GM10248 (cell line): ENCODE measurements at regions not wholly inside any gene's neighbourhood (a gene's known extent, or its start where the extent isn't known, plus 50 kb on each side); places are given as distances from the start of the nearest gene placed in this dataset.

Source experiments
- CTCF ChIA-PET: fragments of 300-600 bp; sonication (Branson Sonifier 250); formaldehyde crosslinking; extraction: SDS; loops from one replicate; lab custom pipeline; 2021; ENCODE audit warnings: antibody characterized with exemption; lab: Yijun Ruan, JAX
- POLR2A ChIA-PET: fragments of 350-650 bp; sonication (Branson Sonifier 250); formaldehyde crosslinking; extraction: SDS; loops from one replicate; lab custom pipeline; 2020; ENCODE audit warnings: antibody characterized with exemption; lab: Yijun Ruan, JAX
- DNase-seq: peaks from one replicate; pipeline ENCODE4 v3.0.0; 2012; ENCODE audit errors: extremely low spot score
- TF ChIP-seq, protein P1 (sequence below): IDR thresholded peaks from 2 replicates; pipeline ENCODE4 v1.5.1; 2012; ENCODE audit warnings: mild to moderate bottlenecking, low read depth; ENCODE audit errors: extremely low read depth, missing control alignments, control extremely low read depth

DNA sequence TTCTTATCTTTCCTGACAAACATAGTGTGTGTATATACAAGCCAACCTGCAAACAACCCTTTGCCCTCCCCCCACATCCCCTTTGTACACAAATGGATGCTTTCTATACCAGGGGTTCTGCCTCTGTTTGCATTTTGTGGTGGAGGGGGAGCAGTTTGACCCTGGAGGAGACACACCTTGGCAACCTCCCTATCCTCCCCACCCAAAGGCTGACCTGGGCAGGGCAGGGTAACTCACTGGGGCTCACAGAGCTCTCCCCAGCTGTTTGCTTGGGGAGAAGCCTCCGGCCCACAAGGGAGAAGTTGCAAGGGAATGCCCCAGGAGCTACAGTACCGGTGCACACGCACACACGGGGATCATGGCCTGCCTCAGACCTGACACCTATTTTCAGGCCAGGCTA lies 372.6 kb downstream of the BCOR start:
- DNase-seq = no peak
- TF ChIP-seq, protein P1, sequence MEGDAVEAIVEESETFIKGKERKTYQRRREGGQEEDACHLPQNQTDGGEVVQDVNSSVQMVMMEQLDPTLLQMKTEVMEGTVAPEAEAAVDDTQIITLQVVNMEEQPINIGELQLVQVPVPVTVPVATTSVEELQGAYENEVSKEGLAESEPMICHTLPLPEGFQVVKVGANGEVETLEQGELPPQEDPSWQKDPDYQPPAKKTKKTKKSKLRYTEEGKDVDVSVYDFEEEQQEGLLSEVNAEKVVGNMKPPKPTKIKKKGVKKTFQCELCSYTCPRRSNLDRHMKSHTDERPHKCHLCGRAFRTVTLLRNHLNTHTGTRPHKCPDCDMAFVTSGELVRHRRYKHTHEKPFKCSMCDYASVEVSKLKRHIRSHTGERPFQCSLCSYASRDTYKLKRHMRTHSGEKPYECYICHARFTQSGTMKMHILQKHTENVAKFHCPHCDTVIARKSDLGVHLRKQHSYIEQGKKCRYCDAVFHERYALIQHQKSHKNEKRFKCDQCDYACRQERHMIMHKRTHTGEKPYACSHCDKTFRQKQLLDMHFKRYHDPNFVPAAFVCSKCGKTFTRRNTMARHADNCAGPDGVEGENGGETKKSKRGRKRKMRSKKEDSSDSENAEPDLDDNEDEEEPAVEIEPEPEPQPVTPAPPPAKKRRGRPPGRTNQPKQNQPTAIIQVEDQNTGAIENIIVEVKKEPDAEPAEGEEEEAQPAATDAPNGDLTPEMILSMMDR = no peak
- ChIA-PET CTCF (no interaction called here), POLR2A (no interaction called here)

DNA sequence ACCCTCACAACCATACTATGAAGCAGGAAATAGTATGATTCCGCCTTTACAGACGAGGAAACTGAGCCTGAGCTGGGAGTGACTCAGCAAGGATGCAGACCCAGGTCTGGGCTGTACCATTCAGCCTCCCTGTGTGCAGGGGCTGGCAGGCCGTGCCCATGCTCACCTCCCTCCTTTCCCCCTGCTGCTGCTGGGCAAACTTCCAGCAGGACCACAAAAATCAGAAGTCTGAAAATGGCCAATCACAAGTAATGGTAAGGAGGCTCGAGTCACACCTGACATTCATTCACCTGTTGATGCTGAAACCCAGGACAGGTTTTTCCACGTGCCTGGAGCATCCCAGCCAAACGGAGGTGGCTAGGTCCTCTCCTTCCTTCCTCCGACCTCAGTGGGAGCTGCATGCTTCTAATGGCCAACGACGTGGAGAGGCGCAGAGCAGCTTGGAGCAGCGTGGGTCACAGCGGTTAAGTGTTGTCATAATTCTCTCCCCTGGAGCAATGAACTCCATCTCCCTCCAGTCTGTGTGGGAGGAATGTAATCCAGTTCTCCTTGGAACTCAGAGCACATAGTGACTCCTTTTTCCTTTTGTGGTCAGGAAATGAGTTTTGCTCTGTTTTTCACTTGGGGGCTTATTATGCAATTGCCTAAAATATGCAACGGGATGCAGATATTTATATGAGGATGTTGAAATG lies 371.7 kb downstream of the BCOR start:
- TF ChIP-seq, protein P1 = no peak
- ChIA-PET POLR2A (no interaction called here), CTCF (no interaction called here)
- DNase-seq = no peak

DNA sequence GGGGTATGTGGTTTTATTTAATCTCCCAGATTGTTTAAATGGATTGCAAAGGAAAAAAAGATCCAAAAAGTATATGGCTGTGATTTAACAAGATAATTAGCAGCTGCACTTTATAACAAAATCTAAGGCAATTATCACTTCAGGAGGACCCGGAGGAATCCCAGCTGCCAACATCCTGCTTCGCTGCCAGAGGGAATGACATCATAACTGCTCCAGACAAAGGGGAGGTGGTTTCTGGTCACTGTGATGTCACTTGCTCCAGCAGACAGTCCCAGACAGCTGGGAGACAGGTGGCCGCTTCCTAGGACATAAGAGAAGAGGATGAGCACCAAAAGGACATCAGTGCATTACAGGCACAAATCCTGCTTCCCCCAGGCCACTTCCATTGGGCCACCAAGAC lies 371.0 kb downstream of the BCOR start:
- no peak for DNase-seq
- POLR2A ChIA-PET = no interaction called here
- TF ChIP-seq, protein P1 = no peak
- CTCF ChIA-PET = no interaction called here

DNA sequence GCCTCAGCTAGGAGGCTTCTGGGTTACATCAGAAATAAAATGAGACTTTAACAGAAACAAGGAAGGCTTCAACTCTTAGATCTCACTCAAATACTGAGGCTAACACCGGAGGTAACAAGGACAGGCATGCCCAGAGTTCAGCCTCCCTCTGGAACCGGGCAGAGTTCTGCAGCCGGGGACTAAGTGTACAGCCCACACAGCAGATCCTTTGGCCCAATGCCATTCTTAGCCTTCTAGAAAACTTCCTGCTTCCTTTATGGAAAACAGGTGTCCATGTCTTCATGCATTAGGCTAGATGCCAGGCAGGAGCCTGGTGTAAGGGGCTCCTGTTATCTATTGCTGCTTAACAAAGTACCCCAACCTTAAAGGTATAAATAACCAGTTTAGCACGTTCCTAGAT lies 369.7 kb downstream of the BCOR start:
- ChIA-PET CTCF (no interaction called here), POLR2A (no interaction called here)
- DNase-seq = no peak
- TF ChIP-seq, protein P1 = no peak

DNA sequence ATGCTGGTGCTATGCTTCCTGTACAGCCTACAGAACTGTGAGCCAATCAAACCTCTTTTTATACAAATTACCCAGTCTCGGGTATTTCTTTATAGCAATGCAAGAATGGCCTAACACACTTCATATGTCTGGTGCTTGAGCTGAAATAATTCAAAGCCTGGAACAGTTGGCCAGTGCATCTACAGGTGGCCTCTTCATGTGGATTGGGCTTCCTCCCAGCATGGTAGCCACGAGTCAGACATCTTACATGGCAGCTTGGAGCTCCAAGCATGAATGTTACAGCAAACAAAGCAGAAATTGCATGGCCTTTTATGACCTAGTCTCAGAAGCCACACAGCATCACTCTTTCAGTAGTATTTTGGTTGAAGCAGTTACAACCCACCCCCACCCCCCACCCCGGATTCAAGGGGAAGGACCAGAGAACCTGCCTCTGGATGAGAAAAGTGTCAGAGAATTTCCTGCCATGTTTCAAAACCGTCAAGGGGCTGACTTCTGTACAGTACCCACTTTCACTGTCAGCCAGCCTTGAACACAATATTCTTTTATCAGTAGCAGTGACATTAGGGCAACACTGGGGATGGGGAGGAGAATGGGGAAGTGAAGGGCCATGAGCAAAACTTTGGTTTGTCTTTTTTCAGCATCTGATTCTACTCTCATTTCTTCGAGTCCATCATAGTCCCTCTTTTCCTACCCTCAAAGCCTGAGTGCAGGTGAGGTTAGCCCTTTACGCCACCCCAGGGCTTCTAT lies 368.7 kb downstream of the BCOR start:
- ChIA-PET POLR2A (no interaction called here), CTCF (no interaction called here)
- DNase-seq = no peak
- TF ChIP-seq, protein P1 = no peak

DNA sequence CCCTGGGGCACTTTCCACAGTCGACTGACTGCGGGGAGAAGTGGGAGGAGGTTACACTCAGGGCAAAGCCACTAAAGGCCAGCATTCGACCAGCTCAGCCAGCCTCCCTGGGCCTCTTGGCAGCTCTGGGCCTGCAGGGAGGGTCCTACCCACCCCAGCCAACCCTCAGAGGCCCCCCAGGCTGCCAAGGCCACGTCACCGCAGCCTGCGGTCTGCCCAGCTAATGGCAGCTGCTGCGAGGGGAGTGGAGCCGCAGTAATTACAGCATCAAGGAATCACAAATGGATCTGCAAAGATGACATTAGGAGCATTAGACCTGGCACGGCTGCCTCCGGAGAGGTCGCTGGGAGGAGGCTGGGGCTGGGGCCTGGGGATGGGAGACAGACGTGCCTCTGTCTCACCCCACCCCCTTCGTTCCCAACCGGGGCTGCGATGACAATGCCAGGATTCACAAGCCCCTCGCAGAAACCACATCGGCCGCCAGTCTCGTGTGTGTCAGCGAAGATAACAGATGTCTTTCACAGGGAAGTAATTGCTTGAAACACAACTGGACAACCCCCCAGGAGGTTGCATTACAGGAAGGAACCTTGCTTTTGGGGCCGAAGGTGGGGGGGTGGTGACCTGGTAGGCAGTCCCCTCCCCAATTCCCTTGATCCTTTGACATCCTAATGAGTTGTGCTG lies 367.6 kb downstream of the BCOR start:
- ChIA-PET CTCF (interaction anchor here (0.9 to 1.1 kb wide), 4 partner anchors 19 to 738 kb away, joined by 3 to 4 read pairs (median 3); no protein-coding TSS in a partner anchor), POLR2A (no interaction called here)
- no peak for DNase-seq
- TF ChIP-seq, protein P1 = no peak
